ENCODE measurements at regions not wholly inside any gene's neighbourhood (a gene's known extent, or its start where the extent isn't known, plus 50 kb on each side); places are given as distances from the start of the nearest gene placed in this dataset.

GRCh38 chr2:226031647-226032501 is 632.4 kb downstream of the NYAP2 start:
- no peak for DNase-seq (ENCODE audit: low spot score)

DNA sequence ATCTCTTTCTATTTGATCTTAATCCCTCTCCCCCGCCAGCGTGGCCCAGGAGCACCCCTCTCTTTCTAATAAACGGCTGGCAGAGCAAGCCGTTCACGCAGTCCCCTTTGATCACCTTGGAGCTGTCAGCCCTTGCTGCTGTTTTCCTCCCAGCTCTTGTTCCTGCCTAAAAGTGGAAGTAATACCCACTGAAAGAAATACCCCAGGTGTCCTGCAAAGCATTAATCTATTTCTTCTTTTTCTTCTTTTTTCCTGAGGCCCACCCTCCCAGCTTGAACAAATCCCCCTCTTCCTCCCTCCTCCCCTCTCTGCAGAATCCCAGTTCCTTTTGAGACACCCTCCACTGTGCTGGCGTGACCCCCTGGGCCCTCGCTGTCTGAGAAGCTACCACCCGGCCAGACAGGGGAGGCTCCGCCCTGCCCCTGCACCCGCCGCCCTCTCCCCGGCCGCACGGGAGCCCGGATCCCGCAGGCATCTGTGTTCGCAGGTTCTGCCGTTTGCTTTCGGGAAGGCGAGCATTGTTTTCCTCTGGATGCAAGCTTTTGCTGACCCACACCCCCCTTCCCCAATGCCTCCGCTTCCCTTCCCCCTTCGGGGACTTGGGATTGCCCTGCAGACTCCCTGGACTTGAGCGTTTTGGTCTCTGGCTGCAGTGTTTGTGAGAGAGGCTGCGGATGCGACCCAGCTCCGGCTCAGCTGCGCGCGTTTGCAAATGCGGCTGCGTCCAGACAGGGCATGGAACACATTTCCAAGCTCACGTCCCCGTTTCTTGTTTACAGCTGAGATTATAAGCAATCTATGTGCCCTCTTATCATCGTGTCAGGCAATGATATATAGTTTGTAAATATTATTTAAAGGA is 631.5 kb downstream of the NYAP2 start:
- DNase-seq (ENCODE audit: low spot score), result no peak

- DNase-seq (ENCODE audit: low spot score), result no peak
These were observed 630.9 kb downstream of the NYAP2 start for GRCh38 chr2:226030369-226030768.

- no peak for DNase-seq (ENCODE audit: low spot score)
These were observed 624.4 kb downstream of the NYAP2 start for GRCh38 chr2:226023946-226024345.

DNA sequence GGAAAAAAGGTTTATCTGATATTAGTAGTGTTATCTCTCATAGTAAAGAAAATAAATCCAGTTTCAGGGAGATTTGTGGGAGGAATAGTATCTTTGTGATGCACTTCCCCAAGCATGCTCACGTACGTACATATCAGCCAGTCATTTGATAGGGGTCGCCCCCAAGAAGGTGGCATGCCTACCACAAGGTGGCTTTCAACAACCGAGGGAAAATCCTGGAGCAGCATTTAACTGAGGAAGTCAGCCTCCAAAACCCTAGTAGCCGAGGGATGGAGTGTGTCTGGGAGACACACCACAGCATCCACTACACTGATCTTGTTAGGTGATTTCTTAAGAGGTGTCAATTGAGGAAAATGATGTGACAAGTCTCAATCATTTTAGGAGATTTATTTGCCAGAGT is 623.9 kb downstream of the NYAP2 start:
- DNase-seq (ENCODE audit: low spot score), result no peak

GRCh38 chr2:226020956-226021355 is 621.4 kb downstream of the NYAP2 start:
- DNase-seq (ENCODE audit: low spot score), result no peak

GRCh38 chr2:226020176-226020575 is 620.7 kb downstream of the NYAP2 start:
- no peak for DNase-seq (ENCODE audit: low spot score)

- no peak for DNase-seq (ENCODE audit: low spot score)
These were observed 619.1 kb downstream of the NYAP2 start for GRCh38 chr2:226018641-226019040.

GRCh38 chr2:226017537-226017936 is 618.0 kb downstream of the NYAP2 start:
- DNase-seq (ENCODE audit: low spot score), result no peak

DNA sequence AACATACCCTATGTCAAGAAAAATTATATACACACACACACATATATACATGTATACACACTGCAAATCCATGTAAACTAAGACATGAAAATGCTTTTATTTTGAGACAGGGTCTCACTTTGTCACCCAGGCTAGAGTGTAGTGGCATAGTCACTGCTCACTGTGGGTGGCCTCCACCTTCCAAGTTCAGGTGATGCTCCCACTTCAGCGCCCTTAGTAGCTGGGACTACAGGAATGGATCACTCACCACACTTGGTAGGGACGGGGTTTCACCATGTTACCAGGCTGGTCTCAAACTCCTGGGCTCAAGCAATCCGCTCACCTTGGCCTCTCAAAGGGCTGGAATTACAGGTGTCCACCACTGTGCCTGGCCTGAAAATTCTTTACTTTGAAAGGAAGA is 617.6 kb downstream of the NYAP2 start:
- no peak for DNase-seq (ENCODE audit: low spot score)

- DNase-seq (ENCODE audit: low spot score), result no peak
These were observed 612.4 kb downstream of the NYAP2 start for GRCh38 chr2:226011716-226012450.

DNA sequence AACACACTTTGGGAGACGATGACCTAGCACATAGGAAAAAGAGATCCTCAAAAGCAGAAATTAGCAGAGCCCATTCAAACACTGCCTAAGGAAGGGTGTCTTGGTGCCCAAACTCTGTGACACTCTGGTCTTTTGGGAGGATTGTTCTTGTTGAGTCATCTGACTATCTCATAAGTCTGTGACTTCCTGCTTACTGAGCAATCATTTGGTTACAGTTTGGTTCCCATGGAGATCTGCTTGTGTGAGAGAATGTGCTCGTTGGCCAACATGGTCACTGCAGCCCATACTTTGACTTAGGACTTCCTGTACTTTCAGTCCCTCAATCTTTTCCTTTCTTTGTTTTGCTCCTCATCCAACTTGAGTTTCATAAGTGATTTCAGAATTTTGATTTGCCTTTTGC is 602.9 kb downstream of the NYAP2 start:
- DNase-seq (ENCODE audit: low spot score), result no peak

DNA sequence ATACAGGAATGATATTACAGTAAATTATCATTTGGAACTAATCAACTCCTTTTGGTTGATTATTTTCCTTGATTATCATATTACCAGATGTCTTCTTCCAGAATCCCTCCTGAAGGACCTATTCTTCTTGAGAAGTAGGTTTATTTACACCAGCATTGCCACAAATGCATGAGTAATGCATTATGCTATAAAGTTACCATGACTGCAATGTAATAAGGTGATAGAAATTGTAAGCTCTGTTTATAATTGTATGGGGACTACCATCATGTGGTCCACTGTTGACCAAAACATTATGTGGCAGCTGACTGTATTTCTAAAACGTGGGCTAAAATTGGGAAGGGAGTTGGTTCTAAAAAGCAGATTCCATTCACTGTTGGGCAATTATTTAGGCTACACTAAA is 602.2 kb downstream of the NYAP2 start:
- no peak for DNase-seq (ENCODE audit: low spot score)

GRCh38 chr2:225999692-226000091 is 600.2 kb downstream of the NYAP2 start:
- no peak for DNase-seq (ENCODE audit: low spot score)

GRCh38 chr2:225998653-225999052 is 599.1 kb downstream of the NYAP2 start:
- no peak for DNase-seq (ENCODE audit: low spot score)

GRCh38 chr2:225998116-225998515 is 598.6 kb downstream of the NYAP2 start:
- DNase-seq (ENCODE audit: low spot score), result no peak

DNA sequence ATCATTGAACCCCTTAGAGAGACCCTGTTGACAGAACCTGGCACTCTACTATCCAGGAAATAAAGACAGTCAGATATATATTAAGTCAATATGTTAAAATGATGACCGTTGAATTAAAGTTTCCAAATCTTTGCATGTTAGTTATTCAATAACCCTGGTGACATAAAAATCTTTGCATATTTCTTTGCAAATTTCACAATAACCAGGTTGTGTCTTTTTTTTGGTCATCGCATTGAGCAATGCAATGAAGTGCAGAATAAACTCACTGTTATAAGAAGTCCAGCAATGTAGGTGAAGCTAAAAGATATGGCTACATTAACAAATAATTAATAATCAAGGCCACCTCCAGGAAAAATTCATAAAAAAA is 596.9 kb downstream of the NYAP2 start:
- no peak for DNase-seq (ENCODE audit: low spot score)

DNA sequence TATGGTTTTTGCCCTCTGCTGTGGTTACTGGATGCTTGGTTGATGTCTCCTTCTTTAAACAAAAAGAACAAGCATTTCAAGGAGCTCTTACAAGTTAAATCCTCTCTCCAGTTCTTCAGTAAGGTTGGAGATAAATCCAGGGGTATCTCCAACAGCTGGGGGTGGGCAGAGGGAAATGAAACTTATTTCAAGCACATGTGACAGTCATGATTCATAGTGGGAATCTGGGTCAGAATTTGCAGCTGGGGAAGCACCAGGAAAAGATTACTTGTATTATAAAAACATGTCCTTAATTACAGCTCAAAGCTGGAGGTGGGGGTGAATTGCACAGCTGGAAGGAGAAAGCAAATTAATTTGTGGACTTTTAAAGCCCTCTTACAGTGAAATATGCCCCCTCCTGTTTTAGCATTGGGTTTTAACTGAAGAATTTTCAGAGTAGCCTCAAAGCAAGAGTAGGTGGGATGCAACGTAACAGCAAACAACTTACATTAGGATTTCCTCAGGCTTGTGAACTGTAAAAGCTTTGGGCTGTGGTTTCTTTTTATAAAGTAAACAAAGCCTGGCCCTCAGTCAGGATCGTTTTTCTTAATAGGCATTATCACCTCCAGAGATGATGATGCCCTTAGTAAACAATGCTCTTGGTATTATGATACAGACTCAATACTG is 596.4 kb downstream of the NYAP2 start:
- DNase-seq (ENCODE audit: low spot score), result no peak

DNA sequence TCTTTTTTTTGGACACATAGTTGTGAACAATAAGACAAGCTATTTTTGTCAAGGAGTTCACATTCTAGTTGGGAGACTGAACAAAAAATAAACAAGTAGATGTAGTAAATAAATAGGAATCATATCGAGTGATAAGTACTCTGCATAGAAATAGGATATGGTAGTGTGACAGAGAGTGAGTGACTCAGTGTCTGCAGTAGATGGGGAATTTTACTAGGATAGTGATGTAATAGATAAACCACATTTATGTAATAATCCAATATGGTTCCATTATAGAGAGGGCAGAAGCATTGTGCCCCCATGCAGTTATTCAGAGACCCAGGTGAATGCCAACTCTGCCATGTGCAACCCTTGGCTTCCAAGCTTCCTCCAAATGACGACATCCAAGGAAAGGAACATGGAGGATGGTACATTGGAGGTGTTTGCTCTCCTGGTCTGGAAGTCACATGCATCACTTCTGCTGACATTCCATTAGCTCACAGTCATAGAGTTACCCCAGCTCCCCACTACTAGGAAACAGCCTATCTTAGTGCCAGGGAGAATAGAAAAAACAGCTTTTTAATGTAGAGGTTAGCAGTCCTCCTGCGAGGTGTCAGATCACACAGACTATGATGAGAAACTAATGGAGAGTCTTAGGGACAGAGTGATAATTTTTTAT is 595.4 kb downstream of the NYAP2 start:
- no peak for DNase-seq (ENCODE audit: low spot score)

DNA sequence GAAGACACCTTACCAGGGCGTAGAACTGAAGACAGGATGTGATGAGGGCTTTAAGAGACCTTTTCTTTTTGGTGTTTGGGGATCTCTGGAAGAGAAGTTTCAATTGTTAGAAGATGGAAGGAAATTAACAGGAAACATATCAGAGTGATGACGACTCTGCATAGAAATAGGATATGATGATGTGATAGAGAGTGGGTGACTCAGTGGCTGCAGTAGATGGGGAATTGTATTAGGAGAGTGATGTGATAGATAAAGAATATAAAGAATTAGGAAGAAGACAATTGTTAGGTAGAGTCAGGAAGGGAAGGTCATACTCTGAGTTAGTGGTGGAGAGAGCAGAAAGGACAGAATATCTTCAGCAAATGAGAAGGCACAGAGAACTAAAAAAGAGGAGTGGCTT is 593.9 kb downstream of the NYAP2 start:
- DNase-seq (ENCODE audit: low spot score), result no peak

DNA sequence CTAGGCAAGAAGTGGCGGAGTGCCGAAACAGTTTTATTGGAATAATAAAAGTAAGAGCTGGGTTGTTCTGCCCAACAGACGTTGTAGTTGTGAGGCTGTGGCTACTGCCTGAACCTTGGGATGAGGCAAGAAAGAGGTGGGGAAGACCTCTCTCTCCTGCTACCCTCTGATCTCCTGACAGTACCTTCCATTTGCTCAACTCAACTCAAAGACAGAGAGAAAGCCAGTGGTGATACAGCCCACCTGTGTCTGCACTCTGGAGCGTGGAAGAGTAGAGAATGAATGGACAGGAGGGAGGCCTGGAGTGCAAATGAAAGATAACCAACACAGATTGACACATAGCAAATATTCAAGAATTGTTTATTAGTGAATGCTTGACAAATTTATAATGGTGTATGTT is 590.3 kb downstream of the NYAP2 start:
- DNase-seq (ENCODE audit: low spot score), result no peak

- no peak for DNase-seq (ENCODE audit: low spot score)
These were observed 580.9 kb downstream of the NYAP2 start for GRCh38 chr2:225980372-225980771.

All from hematopoietic multipotent progenitor cell treated with erythropoietin and hydrocortisone succinate and interleukin-3 and kit ligand, for 17 days (in vitro differentiated cells).